Skeletal muscle satellite cell (primary cell): ENCODE measurements at regions not wholly inside any gene's neighbourhood (a gene's known extent, or its start where the extent isn't known, plus 50 kb on each side); places are given as distances from the start of the nearest gene placed in this dataset.
"Not testable (repeated sequence)": the region's sequence is repeated elsewhere in the genome, so short reads cannot be mapped to it uniquely, and the experiment has no call there.

ENCODE experiments used
- H3K27me3 ChIP-seq: 2 replicates; pipeline ENCODE4 v1.7.0; 2013; ENCODE audit warnings: low read length; ENCODE audit not compliant: control insufficient read depth, insufficient read depth
- H3K36me3 ChIP-seq: 2 replicates; pipeline ENCODE4 v1.7.0; 2013; ENCODE audit warnings: mild to moderate bottlenecking, control low read depth, low read length; ENCODE audit not compliant: insufficient read depth
- H3K4me1 ChIP-seq: 2 replicates; pipeline ENCODE4 v1.7.0; 2013; ENCODE audit warnings: low read length; ENCODE audit not compliant: control insufficient read depth, insufficient read depth
- H3K4me2 ChIP-seq: 2 replicates; pipeline ENCODE4 v1.7.0; 2013; ENCODE audit warnings: mild to moderate bottlenecking, low read length
- H3K4me3 ChIP-seq: 2 replicates; pipeline ENCODE4 v1.7.0; 2013; ENCODE audit warnings: low read length
- H3K9ac ChIP-seq: 2 replicates; pipeline ENCODE4 v1.7.0; 2013; ENCODE audit warnings: mild to moderate bottlenecking, low read depth, low read length, moderate library complexity
- H3K9me3 ChIP-seq: replicated peaks from 2 replicates; pipeline ENCODE4 v1.7.0; 2013; ENCODE audit warnings: mild to moderate bottlenecking, control low read depth, low read length

DNA sequence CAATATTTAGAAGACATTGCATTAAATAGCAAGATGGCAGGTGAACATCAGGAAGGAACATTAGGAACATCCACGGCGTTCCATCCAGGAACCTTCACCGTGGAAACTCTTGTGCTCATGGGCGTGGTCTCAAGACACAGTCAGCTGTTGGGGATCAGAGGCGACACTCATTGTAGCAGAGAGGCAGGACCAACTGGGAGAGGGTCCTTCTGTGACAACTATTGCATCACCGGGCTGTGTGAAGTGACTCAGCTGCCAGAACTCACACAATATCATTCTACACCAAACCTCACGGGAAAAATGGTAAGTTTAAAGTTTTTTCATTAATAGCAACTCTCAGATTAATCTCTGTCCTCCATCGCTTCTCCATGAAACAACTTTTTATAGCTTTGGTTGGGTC, 334.8 kb upstream of the SULF2 start:
- H3K4me3 ChIP-seq, result no peak overlapping the region
- no peaks in the 10 kb centered on the region for H3K4me1 ChIP-seq
- no peaks in the 10 kb centered on the region for H3K36me3 ChIP-seq
- H3K4me2 ChIP-seq, result no peak overlapping the region
- no peaks in the 10 kb centered on the region for H3K27me3 ChIP-seq
- H3K9ac ChIP-seq, result no peak overlapping the region
- no peaks in the 10 kb centered on the region for H3K9me3 ChIP-seq

DNA sequence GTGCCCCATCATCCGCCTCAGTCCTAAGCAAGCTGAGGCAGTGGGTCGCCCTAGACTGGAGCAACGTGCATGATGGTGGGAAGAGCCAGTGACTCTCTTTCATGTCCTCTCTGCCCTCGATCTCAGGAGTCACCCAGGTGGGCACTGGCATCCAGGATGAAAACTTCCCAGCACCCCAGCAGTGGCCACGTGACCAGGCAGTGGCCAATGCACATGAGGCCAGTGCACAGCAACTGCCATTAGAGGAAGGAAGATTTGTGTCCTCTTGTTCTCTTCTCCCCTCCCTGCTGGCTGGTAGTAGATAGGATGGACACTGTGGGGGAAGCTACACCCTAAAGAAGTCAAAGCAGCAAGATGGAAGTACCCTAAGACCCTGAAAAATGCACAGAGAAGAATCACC, 334.1 kb upstream of the SULF2 start:
- H3K36me3 ChIP-seq, H3K4me3 ChIP-seq, H3K9ac ChIP-seq, H3K9me3 ChIP-seq, H3K4me2 ChIP-seq, H3K27me3 ChIP-seq, H3K4me1 ChIP-seq: not testable (repeated sequence)

DNA sequence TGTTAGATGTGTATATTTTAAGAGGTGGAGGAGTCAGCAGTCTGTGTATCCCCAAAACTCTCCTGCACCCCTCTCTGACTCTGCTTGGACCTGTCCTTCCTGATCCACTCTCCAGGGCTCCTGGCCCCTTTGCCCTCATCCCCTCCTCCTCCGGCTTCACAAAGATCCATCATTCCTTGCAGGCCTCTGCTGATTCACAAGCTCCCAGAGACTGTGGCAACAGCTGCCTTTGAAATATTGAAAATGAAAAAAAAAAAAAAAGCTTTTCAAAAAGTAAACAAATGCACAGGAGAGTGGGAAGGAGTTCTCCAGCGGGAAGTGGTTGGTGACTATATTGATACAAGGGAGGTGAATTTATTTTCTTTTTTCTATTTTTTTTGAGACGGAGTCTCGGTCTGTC, 330.2 kb upstream of the SULF2 start:
- no peak overlapping the region for H3K4me2 ChIP-seq
- no peaks in the 10 kb centered on the region for H3K36me3 ChIP-seq
- H3K9me3 ChIP-seq, result no peaks in the 10 kb centered on the region
- no peaks in the 10 kb centered on the region for H3K27me3 ChIP-seq
- H3K4me3 ChIP-seq, result no peak overlapping the region
- no peaks in the 10 kb centered on the region for H3K4me1 ChIP-seq
- H3K9ac ChIP-seq, result no peak overlapping the region

DNA sequence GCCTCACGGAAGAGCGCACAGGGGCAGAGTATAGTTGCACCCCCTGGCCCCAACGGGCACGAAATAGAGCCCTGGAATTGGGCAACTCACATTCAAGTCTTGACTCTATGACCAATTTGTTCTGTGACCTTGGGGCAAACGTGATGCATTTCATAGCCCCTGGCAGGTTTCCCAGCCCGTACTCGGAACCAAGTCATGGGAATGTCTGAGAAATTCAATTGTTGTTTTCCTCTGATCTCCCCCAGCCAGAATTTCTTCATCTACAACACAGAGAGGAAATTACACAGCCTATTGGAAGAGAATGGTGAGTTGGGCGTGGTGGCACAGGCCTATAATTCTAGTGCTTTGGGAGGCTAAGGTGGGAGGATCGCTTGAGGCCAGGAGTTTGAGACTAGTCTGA, 322.3 kb upstream of the SULF2 start:
- no peak overlapping the region for H3K4me3 ChIP-seq
- no peaks in the 10 kb centered on the region for H3K27me3 ChIP-seq
- H3K4me1 ChIP-seq, result no peaks in the 10 kb centered on the region
- H3K9ac ChIP-seq, result no peak overlapping the region
- H3K36me3 ChIP-seq, result no peaks in the 10 kb centered on the region
- no peaks in the 10 kb centered on the region for H3K9me3 ChIP-seq
- no peak overlapping the region for H3K4me2 ChIP-seq

DNA sequence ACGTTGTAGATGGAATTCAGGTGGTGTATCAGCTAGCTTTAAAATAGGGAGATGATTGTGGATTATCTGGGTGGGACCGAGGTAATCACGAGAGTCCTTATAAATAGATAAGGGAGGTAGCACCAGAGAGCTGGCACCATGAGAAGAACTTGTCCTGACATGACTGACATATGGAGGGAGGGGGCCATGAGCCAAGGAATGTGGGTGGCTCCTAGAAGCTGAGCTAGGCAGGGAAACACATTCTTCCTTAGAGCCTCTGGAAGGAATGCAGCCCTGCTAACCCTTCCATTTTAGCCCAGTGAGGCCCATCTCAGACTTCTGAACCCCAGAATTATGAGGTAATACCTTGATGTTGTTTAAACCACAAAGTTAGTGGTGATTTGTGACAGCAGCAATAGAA, 321.1 kb upstream of the SULF2 start:
- no peak overlapping the region for H3K9ac ChIP-seq
- no peak overlapping the region for H3K4me3 ChIP-seq
- H3K36me3 ChIP-seq, result no peaks in the 10 kb centered on the region
- no peak overlapping the region for H3K4me2 ChIP-seq
- no peaks in the 10 kb centered on the region for H3K4me1 ChIP-seq
- no peaks in the 10 kb centered on the region for H3K9me3 ChIP-seq
- no peaks in the 10 kb centered on the region for H3K27me3 ChIP-seq

DNA sequence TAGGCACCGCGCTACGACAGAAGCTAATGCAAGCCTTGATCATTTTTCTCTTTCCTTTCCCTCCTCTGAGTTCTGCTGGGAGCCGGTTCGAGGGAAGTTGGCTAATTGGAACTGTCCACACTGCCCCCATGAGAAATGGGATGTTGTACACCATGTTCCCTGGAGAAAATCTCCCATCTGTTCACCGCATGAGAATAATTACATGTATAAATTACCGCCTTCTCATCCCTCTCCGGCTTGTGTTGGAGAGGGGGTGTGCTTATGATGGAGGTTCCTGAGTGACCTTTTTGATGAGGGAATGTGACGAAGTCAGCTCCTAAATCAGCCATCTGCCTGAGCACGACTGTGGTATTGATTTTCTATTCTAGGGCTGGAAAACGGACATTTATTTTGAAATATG, 320.2 kb upstream of the SULF2 start:
- Histone ChIP-seq H3K27me3 (no peaks in the 10 kb centered on the region), H3K4me2 (no peak overlapping the region), H3K4me1 (no peaks in the 10 kb centered on the region), H3K36me3 (no peaks in the 10 kb centered on the region), H3K4me3 (no peak overlapping the region), H3K9me3 (no peaks in the 10 kb centered on the region), H3K9ac (no peak overlapping the region)

DNA sequence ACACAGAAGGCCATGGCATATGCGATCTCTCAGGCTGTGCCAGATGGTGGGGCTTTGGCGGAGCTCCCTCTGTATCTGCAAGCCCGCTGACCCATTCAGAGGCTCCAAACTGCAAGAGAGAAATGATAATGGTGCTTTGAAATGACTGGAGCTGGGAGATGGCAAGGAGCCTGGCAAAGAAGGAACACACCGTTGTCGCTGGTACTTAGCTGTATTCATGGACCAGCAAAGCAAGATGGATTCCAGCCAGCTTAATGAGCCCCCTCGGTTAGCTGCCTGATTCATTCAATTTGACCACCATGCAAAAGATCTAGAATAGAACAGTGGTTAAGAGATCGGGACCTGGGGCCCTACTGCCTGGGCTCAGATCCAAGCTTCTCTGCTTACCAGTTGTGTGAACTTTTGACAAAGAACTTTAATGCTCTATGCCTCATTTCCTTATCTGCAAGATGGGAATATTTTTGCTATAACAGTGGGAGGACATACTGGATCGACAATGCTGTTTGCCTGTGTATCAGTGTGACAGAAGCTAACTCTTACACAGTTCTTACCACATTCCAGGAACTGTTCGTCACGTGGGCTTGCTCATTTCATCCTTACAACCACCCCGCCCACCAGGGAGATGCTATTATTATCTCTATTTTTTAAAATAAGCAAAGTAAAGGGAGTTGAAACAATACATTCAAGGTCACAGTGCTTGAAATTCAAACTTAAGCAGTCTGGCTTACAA, 317.8 kb upstream of the SULF2 start:
- no peak overlapping the region for H3K4me3 ChIP-seq
- H3K36me3 ChIP-seq, result no peaks in the 10 kb centered on the region
- H3K9ac ChIP-seq, result no peak overlapping the region
- no peaks in the 10 kb centered on the region for H3K4me1 ChIP-seq
- no peaks in the 10 kb centered on the region for H3K9me3 ChIP-seq
- no peaks in the 10 kb centered on the region for H3K27me3 ChIP-seq
- H3K4me2 ChIP-seq, result no peak overlapping the region

DNA sequence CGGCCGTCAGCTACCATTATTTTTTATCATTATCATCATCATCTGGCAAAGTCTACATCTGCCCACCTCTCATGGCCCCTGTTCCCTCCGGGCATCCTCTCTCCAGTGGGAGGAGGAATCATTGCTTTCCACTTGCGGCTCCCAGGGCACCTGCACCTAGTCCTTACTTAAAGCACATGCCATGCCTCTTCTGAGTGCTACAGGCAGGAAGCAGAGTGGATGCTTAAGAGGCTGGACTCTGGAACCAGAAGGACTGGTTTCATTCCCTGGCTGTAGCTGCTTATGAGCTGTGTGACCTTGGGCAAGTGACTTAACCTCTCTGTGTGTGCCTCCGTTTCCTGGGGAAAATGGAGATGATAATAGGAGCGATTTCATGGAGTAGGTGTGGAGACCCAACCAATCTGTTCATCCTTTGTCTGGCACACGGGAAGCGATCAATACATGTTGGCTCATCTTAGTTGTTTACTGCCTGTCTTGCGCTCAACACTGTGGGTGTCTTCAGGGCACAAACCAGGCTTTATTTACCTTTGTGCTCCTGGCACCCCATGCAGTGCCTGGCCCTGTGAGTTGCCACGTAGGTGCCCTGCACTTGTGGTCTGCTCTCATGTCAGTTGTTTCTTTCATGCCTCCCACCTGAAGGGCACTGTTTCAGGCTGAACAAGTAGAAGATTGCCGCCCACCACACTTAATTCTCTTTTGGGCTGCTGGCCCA, 317.0 kb upstream of the SULF2 start:
- no peak overlapping the region for H3K9ac ChIP-seq
- H3K9me3 ChIP-seq, result peaks cover 2% of the 10 kb centered on the region
- no peak overlapping the region for H3K4me2 ChIP-seq
- H3K27me3 ChIP-seq, result no peaks in the 10 kb centered on the region
- no peaks in the 10 kb centered on the region for H3K4me1 ChIP-seq
- H3K4me3 ChIP-seq, result no peak overlapping the region
- no peaks in the 10 kb centered on the region for H3K36me3 ChIP-seq

DNA sequence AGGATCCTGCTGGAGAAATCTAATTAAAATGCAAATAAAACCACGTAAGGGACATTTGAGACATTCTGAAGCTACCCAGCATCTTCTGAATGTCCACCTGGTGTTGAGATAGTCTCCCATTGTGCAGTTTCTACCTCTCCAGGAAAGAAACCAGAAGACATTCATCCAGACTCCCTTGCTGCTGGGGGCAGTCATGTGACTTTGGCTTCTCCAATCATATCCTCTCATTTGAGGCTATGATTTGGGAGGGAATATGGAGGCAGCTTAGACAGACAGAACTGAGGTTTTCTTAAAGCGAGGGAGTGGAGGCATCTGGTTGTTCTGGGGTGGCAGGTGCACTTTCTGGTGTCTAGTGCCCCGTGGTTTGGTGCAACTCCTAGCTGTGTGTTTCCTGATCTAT, 315.2 kb upstream of the SULF2 start:
- Histone ChIP-seq H3K36me3 (no peaks in the 10 kb centered on the region), H3K27me3 (no peaks in the 10 kb centered on the region), H3K4me2 (no peak overlapping the region), H3K9me3 (peaks cover 6% of the 10 kb centered on the region), H3K9ac (no peak overlapping the region), H3K4me3 (no peak overlapping the region), H3K4me1 (no peaks in the 10 kb centered on the region)

DNA sequence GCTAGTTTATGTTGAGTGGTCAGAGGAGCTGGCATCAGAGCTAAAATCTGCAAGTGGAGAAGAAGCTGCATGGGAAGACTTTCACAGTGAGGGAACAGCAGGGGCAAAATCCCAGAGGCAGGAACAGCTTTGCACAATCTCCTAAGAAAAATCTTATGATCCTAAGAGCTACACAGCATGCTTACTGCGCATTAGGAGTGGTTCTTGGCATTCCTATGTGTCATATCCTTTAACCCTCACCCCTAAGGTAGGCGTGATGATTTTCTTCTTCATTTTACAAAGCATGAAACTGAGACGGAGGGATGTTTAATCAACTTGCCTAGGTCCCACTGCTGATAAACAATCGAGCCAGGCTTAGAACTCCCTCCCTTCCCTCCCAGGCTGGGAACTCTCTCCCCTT, 313.6 kb upstream of the SULF2 start:
- Histone ChIP-seq H3K4me2 (no peak overlapping the region), H3K9me3 (peaks cover 6% of the 10 kb centered on the region), H3K4me3 (no peak overlapping the region), H3K4me1 (no peaks in the 10 kb centered on the region), H3K36me3 (no peaks in the 10 kb centered on the region), H3K9ac (no peak overlapping the region), H3K27me3 (no peaks in the 10 kb centered on the region)

DNA sequence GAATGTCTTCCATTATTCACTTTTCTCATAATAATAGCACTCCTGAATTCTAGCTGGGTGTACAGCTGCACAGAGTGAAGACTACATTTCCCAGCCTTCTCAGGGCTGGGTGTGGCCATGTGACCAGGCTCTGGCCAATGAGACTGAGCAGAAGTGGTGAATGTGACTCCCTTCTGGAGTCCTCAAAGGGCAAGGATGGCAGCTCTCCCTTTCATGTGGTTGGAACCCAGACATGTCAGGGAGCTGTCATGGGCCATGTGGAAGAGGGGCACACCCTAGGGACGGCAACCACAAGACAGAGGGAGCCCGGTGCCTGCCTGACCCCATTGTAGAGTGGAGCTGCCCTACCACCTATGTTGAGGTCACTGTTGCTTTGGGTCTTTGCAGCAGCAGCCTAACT, 312.8 kb upstream of the SULF2 start:
- H3K27me3 ChIP-seq, result no peaks in the 10 kb centered on the region
- H3K36me3 ChIP-seq, result no peaks in the 10 kb centered on the region
- H3K4me2 ChIP-seq, result no peak overlapping the region
- peaks cover 6% of the 10 kb centered on the region for H3K9me3 ChIP-seq
- no peak overlapping the region for H3K4me3 ChIP-seq
- no peak overlapping the region for H3K9ac ChIP-seq
- H3K4me1 ChIP-seq, result no peaks in the 10 kb centered on the region
